Activated T-cell treated with anti-CD3 and anti-CD28 coated beads, Interleukin-2, amount 50 U/mL, for 72 hours (primary cell): ENCODE measurements at regions not wholly inside any gene's neighbourhood (a gene's known extent, or its start where the extent isn't known, plus 50 kb on each side); places are given as distances from the start of the nearest gene placed in this dataset.

Experiments
- ATAC-seq, 2 donors: fragments of 150-1000 bp; cut with Tn5 transposase; replicated peaks in 1 of 2; 2 replicates each; pipeline ENCODE4 v1.10.0; 2021; ENCODE audit warnings: moderate library complexity in 2 of 2, mild to moderate bottlenecking in 1 of 2
- DNase-seq, 2 donors: peaks; one replicate each; pipeline ENCODE4 v3.0.0; 2021 to 2022; ENCODE audit warnings: mixed read lengths in 1 of 2
- H3K27ac Mint-ChIP-seq: one replicate; pipeline ENCODE4 v1.8.0; 2022; ENCODE audit warnings: mild to moderate bottlenecking, moderate library complexity, mixed read lengths
- H3K27me3 Mint-ChIP-seq: one replicate; pipeline ENCODE4 v1.8.0; 2022; ENCODE audit warnings: low read depth, mixed read lengths
- H3K36me3 Mint-ChIP-seq, 2 donors: one replicate each; pipeline ENCODE4 v1.8.0; 2022; ENCODE audit warnings: mixed read lengths in 2 of 2, mild to moderate bottlenecking in 1 of 2; ENCODE audit not compliant: insufficient read depth in 2 of 2
- H3K4me1 Mint-ChIP-seq: one replicate; pipeline ENCODE4 v1.8.0; 2022; ENCODE audit warnings: low read depth, mixed read lengths
- H3K4me3 Mint-ChIP-seq, 2 donors: one replicate each; pipeline ENCODE4 v1.8.0; 2022; ENCODE audit warnings: mild to moderate bottlenecking in 2 of 2, mixed read lengths in 2 of 2, moderate library complexity in 2 of 2
- H3K9me3 Mint-ChIP-seq, 2 donors: one replicate each; pipeline ENCODE4 v1.8.0; 2022; ENCODE audit warnings: mixed read lengths in 2 of 2

- H3K27me3 Mint-ChIP-seq: peaks cover 9% of the 10 kb centered on the region
- no peak overlapping the region for H3K27ac Mint-ChIP-seq
- H3K4me3 Mint-ChIP-seq: no peak overlapping the region
- no peaks in the 10 kb centered on the region for H3K9me3 Mint-ChIP-seq
- ATAC-seq (no peak), DNase-seq (no peak)
- H3K36me3 Mint-ChIP-seq: no peaks in the 10 kb centered on the region
- no peaks in the 10 kb centered on the region for H3K4me1 Mint-ChIP-seq
Observed at GRCh38 chr2:19552270-19552669, 193.8 kb upstream of the OSR1 start.

GRCh38 chr2:19550750-19551149 lies 192.3 kb upstream of the OSR1 start:
- peaks cover 9% of the 10 kb centered on the region for H3K27me3 Mint-ChIP-seq
- no peak overlapping the region for H3K4me3 Mint-ChIP-seq
- no peak for ATAC-seq
- no peaks in the 10 kb centered on the region for H3K9me3 Mint-ChIP-seq
- H3K4me1 Mint-ChIP-seq: no peaks in the 10 kb centered on the region
- H3K36me3 Mint-ChIP-seq: no peaks in the 10 kb centered on the region
- no peak for DNase-seq
- no peak overlapping the region for H3K27ac Mint-ChIP-seq

- H3K27ac Mint-ChIP-seq: no peak overlapping the region
- no peak overlapping the region for H3K4me3 Mint-ChIP-seq
- DNase-seq: no peak
- peaks cover 9% of the 10 kb centered on the region for H3K27me3 Mint-ChIP-seq
- H3K9me3 Mint-ChIP-seq: peaks cover 0 to 2% of the 10 kb centered on the region in 2 donors
- no peak for ATAC-seq
- no peaks in the 10 kb centered on the region for H3K4me1 Mint-ChIP-seq
- H3K36me3 Mint-ChIP-seq: no peaks in the 10 kb centered on the region
Observed at GRCh38 chr2:19549821-19550220, 191.4 kb upstream of the OSR1 start.

- ATAC-seq (no peak), DNase-seq (no peak)
- no peak overlapping the region for H3K4me3 Mint-ChIP-seq
- peaks cover 0 to 2% of the 10 kb centered on the region in 2 donors for H3K9me3 Mint-ChIP-seq
- no peaks in the 10 kb centered on the region for H3K4me1 Mint-ChIP-seq
- no peak overlapping the region for H3K27ac Mint-ChIP-seq
- H3K27me3 Mint-ChIP-seq: peaks cover 9% of the 10 kb centered on the region
- H3K36me3 Mint-ChIP-seq: no peaks in the 10 kb centered on the region
Observed at GRCh38 chr2:19548116-19548515, 189.7 kb upstream of the OSR1 start.

GRCh38 chr2:19547321-19547720 lies 188.9 kb upstream of the OSR1 start:
- H3K4me3 Mint-ChIP-seq: no peak overlapping the region
- ATAC-seq: no peak
- no peaks in the 10 kb centered on the region for H3K4me1 Mint-ChIP-seq
- no peak overlapping the region for H3K27ac Mint-ChIP-seq
- H3K36me3 Mint-ChIP-seq: no peaks in the 10 kb centered on the region
- DNase-seq: no peak
- H3K9me3 Mint-ChIP-seq: peaks cover 0 to 2% of the 10 kb centered on the region in 2 donors
- H3K27me3 Mint-ChIP-seq: peaks cover 9% of the 10 kb centered on the region

GRCh38 chr2:19545507-19545906 lies 187.1 kb upstream of the OSR1 start:
- Mint-ChIP-seq H3K27ac (no peak overlapping the region), H3K4me1 (no peaks in the 10 kb centered on the region), H3K27me3 (peaks cover 7% of the 10 kb centered on the region), H3K36me3 (no peaks in the 10 kb centered on the region), H3K9me3 (peaks cover 0 to 2% of the 10 kb centered on the region in 2 donors), H3K4me3 (no peak overlapping the region)
- DNase-seq (peak in 1 of 2 donors; percentile 9), ATAC-seq (no peak)

GRCh38 chr2:19543663-19544383 lies 185.4 kb upstream of the OSR1 start:
- ATAC-seq (no peak), DNase-seq (no peak)
- Mint-ChIP-seq H3K4me1 (no peaks in the 10 kb centered on the region), H3K36me3 (no peaks in the 10 kb centered on the region), H3K4me3 (no peak overlapping the region), H3K27me3 (no peaks in the 10 kb centered on the region), H3K27ac (no peak overlapping the region), H3K9me3 (peaks cover 0 to 2% of the 10 kb centered on the region in 2 donors)

GRCh38 chr2:19542796-19543662 lies 184.6 kb upstream of the OSR1 start:
- no peak for DNase-seq
- Mint-ChIP-seq H3K4me3 (no peak overlapping the region), H3K27ac (no peak overlapping the region), H3K9me3 (peaks cover 0 to 2% of the 10 kb centered on the region in 2 donors), H3K36me3 (no peaks in the 10 kb centered on the region), H3K4me1 (no peaks in the 10 kb centered on the region), H3K27me3 (no peaks in the 10 kb centered on the region)
- no peak for ATAC-seq

- no peak for ATAC-seq
- DNase-seq: no peak
- no peak overlapping the region for H3K27ac Mint-ChIP-seq
- no peaks in the 10 kb centered on the region for H3K27me3 Mint-ChIP-seq
- H3K4me3 Mint-ChIP-seq: no peak overlapping the region
- no peaks in the 10 kb centered on the region for H3K36me3 Mint-ChIP-seq
- no peaks in the 10 kb centered on the region for H3K4me1 Mint-ChIP-seq
- H3K9me3 Mint-ChIP-seq: peaks cover 0 to 2% of the 10 kb centered on the region in 2 donors
Observed at GRCh38 chr2:19541884-19542283, 183.5 kb upstream of the OSR1 start.

GRCh38 chr2:19540739-19541525 lies 182.5 kb upstream of the OSR1 start:
- H3K9me3 Mint-ChIP-seq: peaks cover 0 to 2% of the 10 kb centered on the region in 2 donors
- ATAC-seq (no peak), DNase-seq (no peak)
- H3K27ac Mint-ChIP-seq: no peak overlapping the region
- H3K36me3 Mint-ChIP-seq: no peaks in the 10 kb centered on the region
- H3K27me3 Mint-ChIP-seq: no peaks in the 10 kb centered on the region
- no peaks in the 10 kb centered on the region for H3K4me1 Mint-ChIP-seq
- no peak overlapping the region for H3K4me3 Mint-ChIP-seq

GRCh38 chr2:19538411-19538963 lies 180.1 kb upstream of the OSR1 start:
- Mint-ChIP-seq H3K4me1 (no peaks in the 10 kb centered on the region), H3K27me3 (no peaks in the 10 kb centered on the region), H3K27ac (no peak overlapping the region), H3K9me3 (no peaks in the 10 kb centered on the region), H3K4me3 (no peak overlapping the region), H3K36me3 (no peaks in the 10 kb centered on the region)
- ATAC-seq: no peak
- DNase-seq: no peak

- Mint-ChIP-seq H3K4me3 (no peak overlapping the region), H3K4me1 (no peaks in the 10 kb centered on the region)
Observed at GRCh38 chr2:19536136-19536535, 177.7 kb upstream of the OSR1 start.

More at GRCh38 chr2:19536136-19536535, 177.7 kb upstream of the OSR1 start:
- Mint-ChIP-seq H3K27me3 (peaks cover 6% of the 10 kb centered on the region), H3K36me3 (no peaks in the 10 kb centered on the region), H3K9me3 (no peaks in the 10 kb centered on the region), H3K27ac (no peak overlapping the region)
- ATAC-seq: no peak
- DNase-seq: no peak
